Sigmoid colon (tissue), 6 donors: ENCODE measurements at regions not wholly inside any gene's neighbourhood (a gene's known extent, or its start where the extent isn't known, plus 50 kb on each side); places are given as distances from the start of the nearest gene placed in this dataset.

Source experiments
- DNase-seq: peaks from one replicate; pipeline ENCODE4 v3.0.0-alpha.2; 2019
- H3K27ac ChIP-seq, 4 donors: fragments of 200-600 bp; sonication (generic); one replicate each; pipeline ENCODE4 v1.5.1; 2016 to 2019; ENCODE audit warnings: mild to moderate bottlenecking in 1 of 4
- H3K27me3 ChIP-seq, 3 donors: fragments of 200-600 bp; sonication (generic); one replicate each; pipeline ENCODE4 v1.5.1; 2019; ENCODE audit warnings: mild to moderate bottlenecking in 1 of 3
- H3K36me3 ChIP-seq, 4 donors: fragments of 200-600 bp; sonication (generic); one replicate each; pipeline ENCODE4 v1.5.1; 2016 to 2019
- H3K4me1 ChIP-seq, 4 donors: fragments of 200-600 bp; sonication (generic); one replicate each; pipeline ENCODE4 v1.5.1; 2017 to 2019
- H3K4me3 ChIP-seq, 4 donors: fragments of 200-600 bp; sonication (generic); one replicate each; pipeline ENCODE4 v1.5.1; 2017 to 2019; ENCODE audit warnings: mild to moderate bottlenecking in 2 of 4, moderate library complexity in 1 of 4
- H3K9me3 ChIP-seq, 4 donors: fragments of 200-600 bp in 3 of 4; sonication (generic) in 3 of 4; one replicate each; pipeline versions ENCODE4 v1.5.1 to v1.6.1; 2013 to 2019
- CTCF ChIP-seq, 4 experiments: fragments of 450-650 bp in 3 of 4; fragments of 200-600 bp in 1 of 4; IDR thresholded peaks; one replicate each; pipeline ENCODE4 v1.5.1; 2016 to 2019; ENCODE audit warnings: antibody characterized with exemption in 4 of 4, mild to moderate bottlenecking in 3 of 4, moderate library complexity in 2 of 4
- EP300 ChIP-seq, 4 donors: sonication (generic); formaldehyde crosslinking; IDR thresholded peaks; one replicate each; pipeline ENCODE4 v1.6.1; 2017; ENCODE audit warnings: antibody characterized with exemption in 4 of 4
- POLR2A ChIP-seq, 2 donors: fragments of 450-650 bp; IDR thresholded peaks; one replicate each; pipeline ENCODE4 v1.6.1; 2016; ENCODE audit warnings: antibody characterized with exemption in 2 of 2, mild to moderate bottlenecking in 2 of 2, moderate library complexity in 2 of 2
- POLR2AphosphoS5 ChIP-seq, 4 donors: sonication (generic); formaldehyde crosslinking; IDR thresholded peaks; one replicate each; pipeline ENCODE4 v1.6.1; 2017; ENCODE audit warnings: antibody characterized with exemption in 4 of 4
- WGBS, 2 donors: extraction: QIAGEN DNeasy Blood & Tissue Kit; methylation state at CpG; one replicate each; pipeline ENCODE4 v1.1.7; 2013; 5-methylcytosine and 5-hydroxymethylcytosine counted together
- intact Hi-C: fragments of 100-400 bp; cut with DNase I; formaldehyde crosslinking; loops from one replicate; pipeline ENCODE4 v1.15.1; 2023
- donor health status: healthy with polysubstance abuse.
- donor health status: healthy.

- 96 to 98% methylated on average over 1 of the region's 1 CpG for WGBS, 2 donors
- Histone ChIP-seq H3K4me1 (no peaks in the 10 kb centered on the region), H3K36me3 (no peaks in the 10 kb centered on the region), H3K27me3 (no peaks in the 10 kb centered on the region), H3K27ac (no peak overlapping the region), H3K4me3 (no peak overlapping the region), H3K9me3 (no peaks in the 10 kb centered on the region)
- DNase-seq, result no peak
- intact Hi-C loops, result no loop called here
- TF ChIP-seq POLR2AphosphoS5 (IDR thresholded peaks at IDR 0.05) (no peak), CTCF (IDR thresholded peaks at IDR 0.05) (no peak), EP300 (IDR thresholded peaks at IDR 0.05) (no peak), POLR2A (IDR thresholded peaks at IDR 0.05) (no peak)
These were observed 77.9 kb upstream of the SLC7A11 start for GRCh38 chr4:138320030-138320429.

- no peaks in the 10 kb centered on the region for H3K9me3 ChIP-seq
- DNase-seq, result no peak
- H3K4me1 ChIP-seq, result no peaks in the 10 kb centered on the region
- no peak overlapping the region for H3K4me3 ChIP-seq
- TF ChIP-seq CTCF (IDR thresholded peaks at IDR 0.05) (no peak), POLR2AphosphoS5 (IDR thresholded peaks at IDR 0.05) (no peak), EP300 (IDR thresholded peaks at IDR 0.05) (no peak), POLR2A (IDR thresholded peaks at IDR 0.05) (no peak)
- no peaks in the 10 kb centered on the region for H3K27me3 ChIP-seq
- H3K36me3 ChIP-seq, result no peaks in the 10 kb centered on the region
- WGBS, 2 donors, result 79 to 81% methylated on average over 4 of the region's 4 CpGs
- intact Hi-C loops, result no loop called here
- no peak overlapping the region for H3K27ac ChIP-seq
These were observed 75.1 kb upstream of the SLC7A11 start for GRCh38 chr4:138317175-138317748.

GRCh38 chr4:138312536-138312911 lies 70.4 kb upstream of the SLC7A11 start:
- DNase-seq, result no peak
- no peak overlapping the region for H3K4me3 ChIP-seq
- no peak overlapping the region for H3K27ac ChIP-seq
- WGBS, 2 donors, result 93% methylated on average over 1 of the region's 1 CpG
- TF ChIP-seq EP300 (IDR thresholded peaks at IDR 0.05), result no peak
- no peak for TF ChIP-seq POLR2A (IDR thresholded peaks at IDR 0.05)
- no peak for TF ChIP-seq CTCF (IDR thresholded peaks at IDR 0.05)
- TF ChIP-seq POLR2AphosphoS5 (IDR thresholded peaks at IDR 0.05), result no peak
- intact Hi-C loops, result no loop called here
- no peaks in the 10 kb centered on the region for H3K27me3 ChIP-seq
- H3K9me3 ChIP-seq, result no peaks in the 10 kb centered on the region
- no peaks in the 10 kb centered on the region for H3K36me3 ChIP-seq
- no peaks in the 10 kb centered on the region for H3K4me1 ChIP-seq

GRCh38 chr4:138311771-138312535 lies 69.8 kb upstream of the SLC7A11 start:
- 65 to 75% methylated on average over 4 of the region's 4 CpGs for WGBS, 2 donors
- DNase-seq, result no peak

More at GRCh38 chr4:138311771-138312535, 69.8 kb upstream of the SLC7A11 start:
- Histone ChIP-seq H3K36me3 (no peaks in the 10 kb centered on the region), H3K4me1 (no peaks in the 10 kb centered on the region), H3K27ac (no peak overlapping the region), H3K27me3 (no peaks in the 10 kb centered on the region), H3K4me3 (no peak overlapping the region), H3K9me3 (no peaks in the 10 kb centered on the region)
- intact Hi-C loops, result no loop called here
- TF ChIP-seq POLR2A (IDR thresholded peaks at IDR 0.05), result no peak
- no peak for TF ChIP-seq CTCF (IDR thresholded peaks at IDR 0.05)
- TF ChIP-seq EP300 (IDR thresholded peaks at IDR 0.05), result no peak
- TF ChIP-seq POLR2AphosphoS5 (IDR thresholded peaks at IDR 0.05), result no peak
